NB4 (cell line): ENCODE measurements at regions not wholly inside any gene's neighbourhood (a gene's known extent, or its start where the extent isn't known, plus 50 kb on each side); places are given as distances from the start of the nearest gene placed in this dataset.

Experiments
- DNase-seq: peaks from one replicate; pipeline ENCODE4 v3.0.0; 2010; ENCODE audit warnings: low read depth
- H3K4me3 ChIP-seq: one replicate; pipeline ENCODE4 v1.5.1; 2011; ENCODE audit warnings: mild to moderate bottlenecking, low read depth, low read length, moderate library complexity
- CTCF ChIP-seq: IDR thresholded peaks from one replicate; pipeline ENCODE4 v1.5.1; 2012; ENCODE audit warnings: low read depth, low read length
- MAX ChIP-seq: IDR thresholded peaks from 2 replicates; pipeline ENCODE4 v1.6.1; 2011; ENCODE audit warnings: low read depth, low read length
- MYC ChIP-seq: IDR thresholded peaks from 2 replicates; pipeline ENCODE4 v1.6.1; 2011; ENCODE audit warnings: low read depth, low read length
- POLR2A ChIP-seq: IDR thresholded peaks from 2 replicates; pipeline ENCODE4 v1.6.1; 2011; ENCODE audit warnings: mild to moderate bottlenecking; ENCODE audit not compliant: insufficient read length; ENCODE audit errors: extremely low read depth

- TF ChIP-seq MAX = no peak
- TF ChIP-seq MYC = no peak
- no peak for TF ChIP-seq POLR2A
- TF ChIP-seq CTCF = no peak
- no peak overlapping the region for H3K4me3 ChIP-seq
- no peak for DNase-seq
These were observed 578.2 kb downstream of the FAM133A start for GRCh38 chrX:94252211-94252610.

GRCh38 chrX:94256396-94256795 lies 582.4 kb downstream of the FAM133A start:
- no peak for DNase-seq
- H3K4me3 ChIP-seq = no peak overlapping the region
- TF ChIP-seq MAX = no peak
- TF ChIP-seq MYC = no peak
- no peak for TF ChIP-seq POLR2A
- TF ChIP-seq CTCF = no peak

- TF ChIP-seq MAX = no peak
- no peak overlapping the region for H3K4me3 ChIP-seq
- DNase-seq = no peak
These were observed 591.3 kb downstream of the FAM133A start for GRCh38 chrX:94265323-94265722.

- no peak for DNase-seq
- TF ChIP-seq MYC = no peak
- TF ChIP-seq MAX = no peak
- TF ChIP-seq CTCF = no peak
- no peak for TF ChIP-seq POLR2A
- H3K4me3 ChIP-seq = no peak overlapping the region
These were observed 614.3 kb downstream of the FAM133A start for GRCh38 chrX:94288325-94288724.

- no peak overlapping the region for H3K4me3 ChIP-seq
- DNase-seq = no peak
- TF ChIP-seq POLR2A (no peak), CTCF (no peak), MAX (no peak), MYC (no peak)
These were observed 615.0 kb downstream of the FAM133A start for GRCh38 chrX:94288972-94289371.

GRCh38 chrX:94302446-94302845 lies 628.4 kb downstream of the FAM133A start:
- no peak for DNase-seq
- TF ChIP-seq POLR2A (no peak), MAX (no peak), MYC (no peak), CTCF (no peak)
- no peak overlapping the region for H3K4me3 ChIP-seq
